Vagina (tissue), 2 donors: ENCODE measurements at regions not wholly inside any gene's neighbourhood (a gene's known extent, or its start where the extent isn't known, plus 50 kb on each side); places are given as distances from the start of the nearest gene placed in this dataset.

ENCODE experiments used
- DNase-seq, 2 donors: peaks; one replicate each; pipeline ENCODE4 v3.0.0-alpha.2; 2017; ENCODE audit errors: extremely low spot score in 2 of 2
- H3K27ac ChIP-seq: fragments of 200-600 bp; sonication (generic); one replicate; pipeline ENCODE4 v1.5.1; 2019
- H3K27me3 ChIP-seq: fragments of 200-600 bp; sonication (generic); one replicate; pipeline ENCODE4 v1.5.1; 2019
- H3K36me3 ChIP-seq, 2 donors: fragments of 200-600 bp; sonication (generic); one replicate each; pipeline ENCODE4 v1.5.1; 2017 to 2019
- H3K4me1 ChIP-seq: fragments of 200-600 bp; sonication (generic); one replicate; pipeline ENCODE4 v1.5.1; 2019
- H3K4me3 ChIP-seq, 2 donors: fragments of 200-600 bp; sonication (generic); 1 replicate in 1 of 2; 2 replicates in 1 of 2; pipeline ENCODE4 v1.5.1; 2016 to 2019
- H3K9me3 ChIP-seq: fragments of 200-600 bp; sonication (generic); one replicate; pipeline ENCODE4 v1.5.1; 2019
- CTCF ChIP-seq, 3 experiments: fragments of 450-650 bp in 2 of 3; fragments of 200-600 bp in 1 of 3; sonication (generic) in 1 of 3; IDR thresholded peaks; one replicate each; pipeline ENCODE4 v1.5.1; 2017 to 2019; ENCODE audit warnings: antibody characterized with exemption in 3 of 3, mild to moderate bottlenecking in 2 of 3, moderate library complexity in 2 of 3
- POLR2A ChIP-seq, 2 donors: fragments of 450-650 bp; IDR thresholded peaks; one replicate each; pipeline ENCODE4 v1.6.1; 2017; ENCODE audit warnings: antibody characterized with exemption in 2 of 2, mild to moderate bottlenecking in 2 of 2, moderate library complexity in 2 of 2
- POLR2AphosphoS5 ChIP-seq, 2 donors: sonication (generic); formaldehyde crosslinking; IDR thresholded peaks; one replicate each; pipeline ENCODE4 v1.9.0; 2017; ENCODE audit warnings: antibody characterized with exemption in 2 of 2, mild to moderate bottlenecking in 2 of 2, low read depth in 1 of 2; ENCODE audit not compliant: insufficient read depth in 1 of 2
- intact Hi-C: fragments of 100-400 bp; cut with DNase I; formaldehyde crosslinking; loops from one replicate; pipeline ENCODE4 v1.15.1; 2023

- Histone ChIP-seq H3K27me3 (no peaks in the 10 kb centered on the region), H3K4me1 (no peaks in the 10 kb centered on the region), H3K27ac (no peak overlapping the region), H3K9me3 (no peaks in the 10 kb centered on the region), H3K4me3 (no peak overlapping the region), H3K36me3 (no peaks in the 10 kb centered on the region)
- intact Hi-C loops, result no loop called here
- DNase-seq, result no peak
- TF ChIP-seq POLR2AphosphoS5 (IDR thresholded peaks at IDR 0.05; ENCODE audit: insufficient read depth in 1 of 2, low read depth in 1 of 2) (no peak), POLR2A (IDR thresholded peaks at IDR 0.05) (no peak), CTCF (IDR thresholded peaks at IDR 0.05) (no peak)
Observed at GRCh38 chr4:176874721-176875445, 82.2 kb upstream of the VEGFC start.

- no peak overlapping the region for H3K27ac ChIP-seq
- H3K27me3 ChIP-seq, result no peaks in the 10 kb centered on the region
- no peaks in the 10 kb centered on the region for H3K36me3 ChIP-seq
- no peak for DNase-seq
- TF ChIP-seq POLR2AphosphoS5 (IDR thresholded peaks at IDR 0.05; ENCODE audit: insufficient read depth in 1 of 2, low read depth in 1 of 2) (no peak), CTCF (IDR thresholded peaks at IDR 0.05) (no peak), POLR2A (IDR thresholded peaks at IDR 0.05) (no peak)
- no peaks in the 10 kb centered on the region for H3K4me1 ChIP-seq
- no peaks in the 10 kb centered on the region for H3K9me3 ChIP-seq
- no peak overlapping the region for H3K4me3 ChIP-seq
- intact Hi-C loops, result no loop called here
Observed at GRCh38 chr4:176875446-176875930, 82.8 kb upstream of the VEGFC start.

GRCh38 chr4:176879380-176880116, 86.8 kb upstream of the VEGFC start:
- TF ChIP-seq POLR2AphosphoS5 (IDR thresholded peaks at IDR 0.05; ENCODE audit: insufficient read depth in 1 of 2, low read depth in 1 of 2) (no peak), CTCF (IDR thresholded peaks at IDR 0.05) (no peak), POLR2A (IDR thresholded peaks at IDR 0.05) (no peak)
- no peaks in the 10 kb centered on the region for H3K27me3 ChIP-seq
- no peaks in the 10 kb centered on the region for H3K36me3 ChIP-seq
- no peak for DNase-seq
- no peak overlapping the region for H3K27ac ChIP-seq
- H3K4me1 ChIP-seq, result no peaks in the 10 kb centered on the region
- no peaks in the 10 kb centered on the region for H3K9me3 ChIP-seq
- intact Hi-C loops, result no loop called here
- H3K4me3 ChIP-seq, result no peak overlapping the region

GRCh38 chr4:176882206-176882605, 89.5 kb upstream of the VEGFC start:
- no peak for DNase-seq
- no peak overlapping the region for H3K27ac ChIP-seq
- intact Hi-C loops, result no loop called here

More at GRCh38 chr4:176882206-176882605, 89.5 kb upstream of the VEGFC start:
- H3K4me1 ChIP-seq, result no peaks in the 10 kb centered on the region
- H3K36me3 ChIP-seq, result no peaks in the 10 kb centered on the region
- H3K4me3 ChIP-seq, result no peak overlapping the region
- H3K27me3 ChIP-seq, result no peaks in the 10 kb centered on the region
- H3K9me3 ChIP-seq, result no peaks in the 10 kb centered on the region
- no peak for TF ChIP-seq CTCF (IDR thresholded peaks at IDR 0.05)
- TF ChIP-seq POLR2AphosphoS5 (IDR thresholded peaks at IDR 0.05; ENCODE audit: insufficient read depth in 1 of 2, low read depth in 1 of 2), result no peak
- no peak for TF ChIP-seq POLR2A (IDR thresholded peaks at IDR 0.05)
